SW 1271 (cell line): ENCODE measurements at regions not wholly inside any gene's neighbourhood (a gene's known extent, or its start where the extent isn't known, plus 50 kb on each side); places are given as distances from the start of the nearest gene placed in this dataset.

Experiments
- DNase-seq, 2 experiments: peaks; one replicate each; lab custom pipeline; 2025; lab: John Stamatoyannopoulos, UW

GRCh38 chr6:77979204-77979603 lies 326.4 kb downstream of the MEI4 start:
- no peak for DNase-seq

- DNase-seq = no peak
Measured at GRCh38 chr6:77986380-77987034, 333.7 kb downstream of the MEI4 start.

- no peak for DNase-seq
Measured at GRCh38 chr6:77987035-77987384, 334.2 kb downstream of the MEI4 start.

- no peak for DNase-seq
Measured at GRCh38 chr6:78010130-78010529, 357.3 kb downstream of the MEI4 start.

GRCh38 chr6:78020586-78020985 lies 367.7 kb downstream of the MEI4 start:
- DNase-seq = no peak

- no peak for DNase-seq
Measured at GRCh38 chr6:78025502-78025901, 372.7 kb downstream of the MEI4 start.

- DNase-seq = no peak
Measured at GRCh38 chr6:78031228-78031627, 378.4 kb downstream of the MEI4 start.

- no peak for DNase-seq
Measured at GRCh38 chr6:78059171-78059570, 406.3 kb downstream of the MEI4 start.

- DNase-seq = no peak
Measured at GRCh38 chr6:78062993-78063392, 410.2 kb downstream of the MEI4 start.

GRCh38 chr6:78076371-78076770 lies 423.5 kb downstream of the MEI4 start:
- DNase-seq = no peak

GRCh38 chr6:78089531-78089930 lies 436.7 kb downstream of the MEI4 start:
- DNase-seq = no peak

GRCh38 chr6:78093906-78094305 lies 441.1 kb downstream of the MEI4 start:
- DNase-seq = no peak

- no peak for DNase-seq
Measured at GRCh38 chr6:78101387-78101786, 448.5 kb downstream of the MEI4 start.

- DNase-seq = no peak
Measured at GRCh38 chr6:78110641-78111040, 457.8 kb downstream of the MEI4 start.

- no peak for DNase-seq
Measured at GRCh38 chr6:78117966-78118365, 465.1 kb downstream of the MEI4 start.

GRCh38 chr6:78131521-78131920 lies 478.7 kb downstream of the MEI4 start:
- DNase-seq = no peak

- DNase-seq = no peak
Measured at GRCh38 chr6:78132671-78133410, 480.0 kb downstream of the MEI4 start.

GRCh38 chr6:78150425-78150824 lies 497.6 kb downstream of the MEI4 start:
- no peak for DNase-seq

GRCh38 chr6:78153976-78154375 lies 501.1 kb downstream of the MEI4 start:
- DNase-seq = no peak

GRCh38 chr6:78157606-78158005 lies 504.8 kb downstream of the MEI4 start:
- no peak for DNase-seq

GRCh38 chr6:78188891-78189290 lies 536.1 kb downstream of the MEI4 start:
- DNase-seq = no peak

GRCh38 chr6:78192057-78192456 lies 539.2 kb downstream of the MEI4 start:
- no peak for DNase-seq

GRCh38 chr6:78199044-78199443 lies 546.2 kb downstream of the MEI4 start:
- DNase-seq = no peak

- no peak for DNase-seq
Measured at GRCh38 chr6:78222226-78222625, 569.4 kb downstream of the MEI4 start.
